HPDE6-E6E7 (cell line): ENCODE measurements at regions not wholly inside any gene's neighbourhood (a gene's known extent, or its start where the extent isn't known, plus 50 kb on each side); places are given as distances from the start of the nearest gene placed in this dataset.

Experiments
- DNase-seq: peaks from one replicate; pipeline ENCODE4 v3.0.0; 2011; ENCODE audit warnings: missing footprints; ENCODE audit errors: extremely low spot score

DNA sequence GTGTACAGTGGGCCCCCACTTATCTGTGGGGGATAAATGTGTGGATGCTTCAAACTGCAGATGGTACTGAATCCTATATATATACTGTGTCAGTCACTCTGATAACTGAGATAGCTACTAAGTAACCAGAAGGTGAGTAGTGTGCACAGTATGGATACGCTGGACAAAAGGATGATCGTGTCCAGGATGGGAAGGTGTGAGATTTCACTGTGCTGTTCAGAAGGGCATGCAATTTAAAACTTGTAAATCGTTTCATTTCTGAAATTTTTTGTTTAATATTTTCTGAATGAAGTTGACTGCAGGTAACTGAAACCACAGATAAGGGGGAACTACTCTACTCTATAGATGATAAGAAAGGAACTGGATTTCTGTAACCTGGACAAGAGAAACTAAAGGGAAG lies 52.1 kb upstream of the SESN3 start:
- DNase-seq = no peak

- no peak for DNase-seq
Observed at GRCh38 chr11:95282291-95282751, 51.3 kb upstream of the SESN3 start.
